ENCODE measurements at regions not wholly inside any gene's neighbourhood (a gene's known extent, or its start where the extent isn't known, plus 50 kb on each side); places are given as distances from the start of the nearest gene placed in this dataset.

- TF ChIP-seq ZFX (IDR thresholded peaks at IDR 0.05; ENCODE audit: borderline replicate concordance) = no peak
- no peak overlapping the region for H3K27ac ChIP-seq
Measured at GRCh38 chr10:78194539-78195402, 161.1 kb downstream of the RPS24 start.

GRCh38 chr10:78196396-78196795, 162.7 kb downstream of the RPS24 start:
- TF ChIP-seq ZFX (IDR thresholded peaks at IDR 0.05; ENCODE audit: borderline replicate concordance) (no peak), CTCF (IDR thresholded peaks at IDR 0.05) (no peak)
- no peak overlapping the region for H3K27ac ChIP-seq

GRCh38 chr10:78196964-78197363, 163.3 kb downstream of the RPS24 start:
- no peak overlapping the region for H3K27ac ChIP-seq
- TF ChIP-seq CTCF (IDR thresholded peaks at IDR 0.05) (no peak), ZFX (IDR thresholded peaks at IDR 0.05; ENCODE audit: borderline replicate concordance) (no peak)

GRCh38 chr10:78197628-78198272, 164.1 kb downstream of the RPS24 start:
- TF ChIP-seq ZFX (IDR thresholded peaks at IDR 0.05; ENCODE audit: borderline replicate concordance) (no peak), CTCF (IDR thresholded peaks at IDR 0.05) (no peak)
- H3K27ac ChIP-seq = no peak overlapping the region

GRCh38 chr10:78199005-78199725, 165.5 kb downstream of the RPS24 start:
- no peak overlapping the region for H3K27ac ChIP-seq
- TF ChIP-seq ZFX (IDR thresholded peaks at IDR 0.05; ENCODE audit: borderline replicate concordance) (no peak), CTCF (IDR thresholded peaks at IDR 0.05) (no peak)

GRCh38 chr10:78199759-78200158, 166.1 kb downstream of the RPS24 start:
- TF ChIP-seq CTCF (IDR thresholded peaks at IDR 0.05) = no peak
- TF ChIP-seq ZFX (IDR thresholded peaks at IDR 0.05; ENCODE audit: borderline replicate concordance) = no peak

GRCh38 chr10:78200686-78201085, 167.0 kb downstream of the RPS24 start:
- H3K27ac ChIP-seq = no peak overlapping the region
- no peak for TF ChIP-seq ZFX (IDR thresholded peaks at IDR 0.05; ENCODE audit: borderline replicate concordance)
- TF ChIP-seq CTCF (IDR thresholded peaks at IDR 0.05) = no peak

More at GRCh38 chr10:78199759-78200158, 166.1 kb downstream of the RPS24 start:
- H3K27ac ChIP-seq = no peak overlapping the region

Measured in 22Rv1 (cell line).